ENCODE measurements at regions not wholly inside any gene's neighbourhood (a gene's known extent, or its start where the extent isn't known, plus 50 kb on each side); places are given as distances from the start of the nearest gene placed in this dataset.

DNA sequence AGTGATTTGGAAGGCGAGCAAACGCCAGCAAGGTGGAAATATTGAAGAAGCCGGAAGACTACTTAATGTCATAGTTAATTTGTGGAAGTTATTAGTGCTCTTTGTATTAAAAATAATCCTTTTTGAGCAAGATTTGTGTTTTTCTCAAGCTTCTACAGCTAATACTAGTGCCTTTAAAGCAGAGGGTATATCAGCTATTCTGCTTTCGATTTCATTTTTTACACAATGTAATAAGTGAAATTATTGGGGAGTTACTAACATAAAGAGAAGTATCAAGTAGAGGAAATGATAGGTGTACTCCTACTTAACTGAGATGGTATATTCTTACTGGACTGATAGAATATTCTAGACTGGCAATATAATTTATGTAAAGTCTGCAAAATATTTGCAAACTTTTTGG lies 392.4 kb upstream of the DCN start:
- DNase-seq, result no peak

DNA sequence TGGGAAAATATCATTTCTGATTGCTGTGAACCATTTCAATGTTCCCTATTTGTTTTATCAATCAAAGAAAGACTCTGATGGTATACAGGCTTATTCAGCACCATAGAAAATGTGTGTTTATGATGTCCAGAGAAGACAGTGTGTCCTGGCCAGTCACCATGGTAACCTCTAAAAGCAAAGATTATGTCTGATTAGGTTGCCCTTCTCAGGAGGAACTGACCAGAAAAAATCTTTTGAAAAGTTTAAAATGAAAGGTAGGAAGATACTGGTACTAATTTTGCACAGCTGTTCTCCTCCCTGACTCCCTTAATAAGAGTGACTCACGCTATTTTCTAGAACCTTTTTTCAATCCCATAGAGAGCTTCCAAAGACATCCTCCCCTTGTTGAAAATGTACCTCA lies 391.8 kb upstream of the DCN start:
- no peak for DNase-seq

DNA sequence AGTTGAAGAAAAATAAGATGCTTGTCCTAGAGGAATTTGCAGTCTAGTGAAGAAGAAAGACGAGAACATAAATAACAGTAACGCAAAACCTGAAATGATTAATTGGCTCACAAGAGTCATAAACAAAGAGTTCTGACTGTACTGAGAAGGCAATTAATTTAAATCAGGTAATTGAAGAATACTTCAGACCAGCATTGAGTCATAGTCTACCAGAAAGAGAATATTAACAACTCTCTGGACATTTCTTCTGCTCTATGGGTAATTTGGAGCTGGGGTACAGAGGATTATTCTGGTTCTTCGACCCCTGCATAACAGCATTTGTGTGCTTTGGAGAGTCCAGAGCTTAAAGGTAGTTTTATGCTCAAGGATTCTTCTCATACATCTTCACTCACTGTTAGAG lies 390.3 kb upstream of the DCN start:
- no peak for DNase-seq

DNA sequence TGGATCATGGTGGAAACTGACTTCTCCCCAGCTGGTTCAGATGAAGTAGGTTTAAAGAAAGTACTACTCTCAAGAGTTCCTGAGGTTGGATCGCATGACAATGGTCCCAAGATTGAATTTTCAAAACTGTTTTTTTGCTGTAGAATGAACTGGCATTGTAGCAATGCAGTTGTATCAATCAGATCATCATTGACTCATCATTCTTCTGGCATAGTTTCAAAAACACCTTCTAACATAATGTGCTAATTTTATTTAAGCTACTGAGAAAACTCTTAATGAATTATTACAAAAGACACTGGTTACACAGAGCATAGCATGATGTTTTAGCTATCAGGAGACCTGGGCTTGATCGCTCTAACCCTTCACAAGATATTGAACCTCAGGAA lies 384.5 kb upstream of the DCN start:
- DNase-seq, result no peak

DNA sequence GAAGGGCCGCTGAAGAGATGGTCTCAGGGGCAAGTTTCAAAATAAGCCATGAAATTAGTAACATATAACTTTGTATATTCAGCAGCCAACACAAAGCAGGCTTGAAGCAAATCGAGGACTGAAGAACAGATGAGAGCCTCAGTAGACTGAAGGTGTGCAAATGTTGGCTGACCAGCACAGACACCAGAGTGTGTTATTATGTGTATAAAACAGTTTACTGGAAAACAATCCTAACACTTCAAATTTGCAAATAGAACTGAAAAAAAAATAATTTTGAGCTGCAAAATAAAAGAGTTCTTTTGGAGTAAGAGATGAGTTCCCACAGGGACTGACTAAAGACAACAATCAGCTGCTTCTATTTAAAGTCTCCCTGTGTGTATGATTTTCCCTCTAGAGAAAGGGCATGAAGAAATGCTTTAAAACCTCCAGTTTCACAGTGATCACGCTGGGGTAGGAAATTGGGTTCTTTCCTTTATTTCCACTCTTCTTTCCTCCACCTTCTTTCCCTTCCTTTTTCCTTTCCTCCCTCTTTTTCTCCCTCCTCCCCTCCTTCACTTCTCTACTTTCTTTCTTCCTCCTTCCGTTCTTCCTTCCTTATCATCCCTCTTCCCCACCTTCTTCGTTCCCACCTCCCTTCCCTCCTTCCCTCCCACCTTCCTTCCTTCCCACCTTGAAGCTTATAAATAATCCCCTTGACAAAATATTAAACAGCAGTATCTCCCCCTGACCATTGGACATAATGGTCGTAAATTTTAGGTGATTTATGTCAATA lies 383.9 kb upstream of the DCN start:
- no peak for DNase-seq

DNA sequence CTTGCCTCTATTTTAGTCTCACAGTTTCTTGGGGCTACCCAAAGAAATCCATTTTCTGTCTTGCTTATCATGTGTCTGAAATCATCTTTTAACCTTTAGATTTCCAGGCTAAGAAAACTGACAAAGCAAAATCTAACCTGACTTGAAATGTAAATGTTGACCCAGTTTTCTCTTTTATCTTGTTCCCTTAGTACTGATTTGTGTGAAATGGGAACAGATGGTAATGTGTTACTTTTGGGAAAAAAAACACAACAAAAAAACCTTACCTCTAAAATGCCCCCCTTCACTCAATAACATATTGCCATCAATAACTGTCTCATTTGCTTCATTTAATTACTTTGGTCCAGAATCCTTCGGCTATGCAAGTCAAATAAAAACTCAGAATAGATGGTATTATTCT lies 383.2 kb upstream of the DCN start:
- DNase-seq, result no peak

DNA sequence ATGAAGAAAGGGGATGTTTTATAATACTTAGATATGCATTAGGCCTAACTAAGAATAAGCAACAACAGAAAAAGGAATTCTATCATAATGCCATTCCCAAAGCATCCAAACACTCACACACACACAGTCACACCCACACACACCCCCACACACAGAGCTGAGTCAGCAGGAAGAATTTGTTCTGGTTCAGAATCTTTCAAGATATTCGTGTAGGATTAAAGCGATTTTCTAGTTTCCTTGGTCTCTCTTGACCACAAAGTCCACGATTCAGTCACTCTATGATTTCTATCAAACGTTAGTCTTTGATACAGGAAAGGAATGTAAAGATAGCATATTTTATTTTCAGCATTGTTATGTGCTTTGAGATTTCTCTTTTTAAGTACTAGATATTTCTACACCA lies 382.6 kb upstream of the DCN start:
- DNase-seq, result peak; percentile 47

DNA sequence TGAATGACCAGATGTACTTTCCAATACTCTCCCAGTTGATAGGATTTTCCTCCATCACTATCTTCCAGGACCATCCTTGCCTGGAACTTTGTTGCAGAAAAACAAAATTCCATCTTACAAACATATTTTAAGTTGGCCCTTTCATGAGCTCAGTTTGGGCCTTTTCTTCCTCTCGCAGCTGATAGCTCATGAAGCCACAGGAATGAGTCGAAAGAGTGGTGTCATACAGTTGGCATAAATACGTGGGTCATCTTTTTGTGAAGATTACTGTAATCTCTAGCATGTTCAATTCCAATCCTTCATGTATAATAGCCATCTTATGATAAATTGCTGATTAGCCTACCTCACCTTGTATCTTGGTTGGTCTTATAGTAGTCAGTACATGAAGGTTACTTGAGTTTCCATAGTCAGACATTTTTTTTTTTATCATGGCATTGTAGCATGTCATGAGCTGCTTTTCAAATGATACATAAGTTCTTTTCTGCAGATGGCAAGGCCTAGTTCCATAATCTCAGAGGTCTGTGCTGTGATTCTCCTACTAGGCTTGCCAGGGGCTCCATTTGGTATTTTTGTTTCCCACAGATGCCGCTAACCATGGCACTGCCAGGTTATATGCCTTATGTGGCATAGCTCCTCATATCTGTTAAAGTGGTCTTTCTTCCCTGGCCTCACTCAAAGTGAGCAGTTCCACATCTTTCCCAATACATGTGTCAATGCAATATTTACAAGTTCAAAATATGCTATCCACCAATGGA lies 380.6 kb upstream of the DCN start:
- DNase-seq, result no peak

DNA sequence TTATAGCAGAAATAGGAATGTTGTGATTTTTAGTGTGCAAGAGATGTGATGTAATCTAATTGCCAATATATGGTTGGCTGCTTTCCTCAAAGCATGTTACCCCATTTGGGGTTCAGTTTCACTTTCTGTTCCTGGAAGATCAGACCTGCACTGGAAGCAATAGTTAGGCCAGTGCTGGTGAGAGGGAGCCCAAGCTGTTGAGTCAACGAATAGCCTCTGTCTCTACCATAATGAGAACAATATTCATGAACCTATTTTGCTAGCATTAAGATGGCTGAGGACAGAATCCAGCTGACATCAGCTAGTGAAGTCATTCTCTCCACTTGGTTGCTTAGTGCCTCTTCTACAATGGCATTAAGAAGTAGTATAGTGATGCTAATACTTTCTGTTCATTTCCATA lies 379.9 kb upstream of the DCN start:
- DNase-seq, result peak; percentile 9

DNA sequence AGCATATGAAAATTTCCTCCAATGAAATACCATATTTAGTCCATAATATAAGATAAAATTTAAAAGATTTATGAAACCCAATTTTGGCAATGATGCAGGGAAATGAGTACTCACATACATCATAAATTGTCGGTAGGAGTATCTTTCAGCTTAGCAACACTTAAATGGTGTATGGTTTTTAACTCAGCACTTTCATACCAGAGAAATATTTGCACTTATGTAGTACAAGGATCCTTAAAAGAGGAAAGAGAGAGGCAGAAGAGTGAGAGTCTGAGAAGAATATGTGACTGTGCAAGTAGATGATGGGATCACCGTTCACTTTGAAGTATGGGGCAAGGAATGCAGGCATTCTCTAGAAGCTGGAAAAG lies 379.3 kb upstream of the DCN start:
- peak; percentile 11 for DNase-seq

DNA sequence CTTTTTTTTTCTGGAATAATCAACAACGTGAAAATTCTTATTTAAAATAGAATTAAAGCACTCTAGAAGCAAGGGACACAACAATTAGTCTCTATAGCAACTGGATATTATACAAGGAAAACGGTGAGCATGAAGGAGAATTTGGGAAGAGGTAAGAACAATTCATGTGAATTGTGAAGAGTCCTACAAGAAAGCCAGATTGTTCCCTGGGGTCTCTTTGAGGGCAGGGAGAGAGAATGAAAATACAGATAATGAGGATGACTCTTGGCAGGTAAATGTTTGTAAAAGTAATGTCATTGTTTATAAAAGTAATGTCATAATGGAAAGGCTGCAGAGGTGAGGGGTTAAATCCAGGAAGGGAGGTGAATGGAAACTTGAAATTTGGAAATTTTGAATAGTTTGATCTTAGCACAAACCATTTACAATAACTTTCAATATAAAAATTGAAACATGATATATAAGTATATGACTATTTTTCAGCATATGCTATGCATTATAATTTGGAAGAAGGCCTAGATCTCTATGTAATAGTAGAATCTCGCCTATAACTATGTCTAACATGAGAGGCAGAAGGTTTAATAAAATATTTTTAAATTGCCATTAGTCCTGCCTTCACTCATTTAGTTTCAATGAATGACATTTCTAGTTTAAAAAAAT lies 378.8 kb upstream of the DCN start:
- no peak for DNase-seq

DNA sequence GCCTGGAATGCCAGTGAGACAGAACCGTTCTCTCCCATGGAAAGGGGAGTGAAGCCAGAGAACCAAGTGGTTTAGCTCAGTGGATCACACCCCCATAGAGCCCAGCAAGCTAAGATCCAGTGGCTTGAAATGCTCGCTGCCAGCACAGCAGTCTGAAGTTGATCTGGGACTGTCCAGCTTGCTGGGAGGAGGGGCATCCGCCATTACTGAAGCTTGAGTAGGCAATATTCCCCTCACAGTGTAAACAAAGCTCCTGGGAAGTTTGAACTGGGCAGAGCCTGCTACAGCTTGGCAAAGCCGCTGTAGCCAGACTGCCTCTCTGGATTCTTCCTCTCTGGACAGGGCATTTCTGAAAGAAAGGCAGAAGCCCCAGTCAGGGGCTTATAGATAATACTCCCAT lies 374.3 kb upstream of the DCN start:
- DNase-seq, result no peak

DNA sequence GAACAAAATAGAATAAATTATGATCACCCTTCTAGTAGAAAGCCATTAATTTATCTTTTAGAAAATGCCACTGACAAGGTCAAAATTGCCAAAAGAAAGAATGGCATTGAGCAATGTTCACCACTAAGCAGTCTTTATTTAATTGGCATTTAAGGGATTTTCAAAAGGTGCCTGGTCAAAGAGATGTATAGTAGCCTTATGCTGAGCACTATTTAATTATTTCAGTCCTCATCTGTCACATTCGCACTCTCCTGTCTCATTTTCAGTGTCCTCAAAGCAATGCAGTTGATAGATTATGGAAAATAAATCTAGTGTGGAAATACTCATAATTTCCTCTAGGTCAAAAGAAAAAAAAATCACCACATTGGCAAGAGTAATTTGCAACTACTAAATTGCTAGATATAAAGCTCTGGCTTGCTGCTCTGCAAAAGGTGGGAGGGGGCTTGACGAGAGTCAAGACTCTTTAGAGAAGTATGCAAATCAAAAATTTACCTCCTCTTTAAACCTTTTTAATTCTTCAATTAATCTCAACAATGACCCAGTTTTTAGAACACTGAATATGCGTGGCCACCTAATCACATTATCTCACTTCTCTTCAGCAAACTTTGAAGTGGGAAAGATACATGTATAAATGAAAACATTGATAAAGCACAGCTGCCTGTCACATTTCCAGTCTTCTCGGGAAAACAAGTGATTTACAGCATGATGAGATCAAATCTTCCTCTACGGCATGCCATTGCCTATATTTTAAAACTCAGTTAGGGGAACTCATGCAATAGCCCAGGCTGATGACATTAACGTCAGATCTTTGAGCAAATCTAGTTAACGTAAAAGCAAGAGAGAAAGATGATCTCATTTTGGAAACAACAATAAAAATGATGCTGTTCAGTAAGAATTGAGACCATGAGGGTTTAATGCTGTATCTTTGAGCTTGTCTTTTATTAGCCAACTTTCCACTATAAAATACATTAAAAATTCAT lies 373.1 kb upstream of the DCN start:
- no peak for DNase-seq

DNA sequence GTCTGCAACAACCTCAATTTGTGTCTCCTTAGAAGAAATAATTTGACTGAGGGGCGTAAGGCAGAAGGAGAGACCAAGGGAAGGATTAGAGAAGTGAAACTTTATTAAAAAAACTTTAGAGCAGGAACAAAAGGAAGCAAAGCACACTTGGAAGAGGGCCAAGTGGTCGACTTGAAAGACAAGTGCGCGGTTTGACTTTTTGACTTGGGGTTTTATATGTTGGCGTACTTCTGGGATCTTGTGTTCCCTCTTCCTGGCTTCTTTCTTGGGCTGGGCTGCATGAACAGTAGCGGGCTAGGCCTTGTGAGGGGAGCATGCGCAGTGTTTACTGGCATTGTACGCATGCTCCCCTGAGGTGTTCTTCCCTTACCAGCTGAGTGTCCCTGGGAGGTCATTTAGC lies 369.3 kb upstream of the DCN start:
- DNase-seq, result no peak

DNA sequence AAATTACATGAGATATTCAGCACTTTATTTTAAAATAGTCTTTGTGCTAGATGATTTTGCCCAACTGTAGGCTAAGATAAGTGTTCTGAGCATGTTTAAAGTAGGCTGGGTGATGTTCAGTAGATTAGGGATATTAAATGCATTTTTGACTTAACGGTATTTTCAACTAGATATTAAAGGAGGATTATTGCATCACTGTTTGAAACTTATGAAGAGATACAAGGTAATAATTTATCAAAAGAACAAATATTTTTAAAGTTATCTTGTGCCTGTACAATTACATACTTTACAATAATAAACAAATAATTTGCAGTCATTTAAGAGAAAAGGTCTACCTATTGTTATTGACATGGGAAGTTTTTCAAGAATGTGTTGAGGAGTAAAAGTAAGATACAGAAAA lies 368.6 kb upstream of the DCN start:
- no peak for DNase-seq

DNA sequence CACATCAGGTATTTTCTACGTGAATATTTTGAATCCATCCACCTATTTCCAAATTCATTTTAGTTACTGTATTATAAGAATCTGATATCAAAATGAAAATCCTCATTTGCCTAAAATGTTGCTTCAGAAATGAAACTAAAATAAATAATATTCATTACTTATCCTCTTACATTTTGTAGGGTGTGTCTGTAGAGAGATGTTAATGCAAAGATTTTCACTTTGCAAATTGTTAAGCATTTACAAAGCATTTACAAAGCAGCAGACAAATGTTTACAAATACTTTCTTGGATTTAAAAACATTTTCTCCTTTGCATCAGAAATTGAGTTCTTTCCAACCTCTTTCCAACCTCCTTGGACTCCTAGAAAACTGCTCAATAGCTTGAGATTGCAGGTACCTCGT lies 360.0 kb upstream of the DCN start:
- DNase-seq, result no peak

DNA sequence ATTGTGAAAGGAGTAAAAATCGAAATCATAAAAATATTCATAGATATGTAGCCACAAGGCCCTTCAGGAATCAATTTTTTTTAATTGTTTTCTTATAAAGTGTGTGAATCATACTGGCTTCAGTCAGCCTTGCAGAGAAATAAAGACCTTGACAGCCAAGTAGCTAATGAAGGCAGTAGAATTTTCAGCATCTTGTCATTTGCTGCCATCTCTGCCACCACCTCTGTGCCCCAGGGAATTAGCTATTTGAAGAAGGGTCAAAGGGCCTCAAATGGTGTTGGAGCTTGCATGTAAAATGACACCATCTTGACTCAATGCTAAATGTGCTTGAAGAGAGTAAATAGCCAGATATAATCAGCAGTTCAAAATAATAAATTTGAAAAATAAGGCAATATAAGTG lies 359.4 kb upstream of the DCN start:
- no peak for DNase-seq

DNA sequence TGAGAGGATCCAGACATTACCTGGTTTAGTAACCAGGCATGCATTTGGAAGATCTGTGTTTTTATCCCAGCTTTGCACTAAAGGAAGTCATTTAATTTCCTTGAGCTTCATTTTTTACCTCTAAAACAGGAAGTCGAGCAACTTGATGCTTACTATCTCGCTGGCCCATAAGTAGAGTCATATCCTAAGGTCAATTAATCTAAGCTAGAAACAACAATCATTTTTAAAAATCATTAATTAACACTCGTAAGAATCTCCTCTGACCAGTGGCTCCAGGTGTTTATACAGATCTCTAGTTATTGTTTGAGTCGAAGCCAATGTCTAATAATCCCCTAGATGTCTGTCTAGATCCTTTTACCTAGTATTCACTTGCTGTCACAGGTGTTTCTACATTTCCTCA lies 355.8 kb upstream of the DCN start:
- DNase-seq, result no peak

DNA sequence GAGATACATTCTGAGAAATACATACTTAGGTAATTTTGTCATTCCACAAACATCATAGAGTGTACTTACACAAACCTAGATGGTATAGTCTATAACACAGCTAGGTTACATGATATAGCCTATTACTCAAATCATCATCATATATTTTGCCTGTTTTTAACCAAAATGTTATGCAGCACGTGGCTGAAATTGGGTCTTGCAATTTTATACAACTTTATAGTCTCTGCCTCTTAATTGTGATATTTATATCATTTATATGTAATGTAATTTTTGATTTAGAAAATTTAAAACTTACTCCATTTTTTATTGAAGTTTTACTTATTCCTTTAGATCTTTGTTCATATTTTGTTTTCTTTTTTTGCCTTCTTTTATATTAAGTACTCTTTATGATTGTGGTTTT lies 350.7 kb upstream of the DCN start:
- DNase-seq, result no peak

DNA sequence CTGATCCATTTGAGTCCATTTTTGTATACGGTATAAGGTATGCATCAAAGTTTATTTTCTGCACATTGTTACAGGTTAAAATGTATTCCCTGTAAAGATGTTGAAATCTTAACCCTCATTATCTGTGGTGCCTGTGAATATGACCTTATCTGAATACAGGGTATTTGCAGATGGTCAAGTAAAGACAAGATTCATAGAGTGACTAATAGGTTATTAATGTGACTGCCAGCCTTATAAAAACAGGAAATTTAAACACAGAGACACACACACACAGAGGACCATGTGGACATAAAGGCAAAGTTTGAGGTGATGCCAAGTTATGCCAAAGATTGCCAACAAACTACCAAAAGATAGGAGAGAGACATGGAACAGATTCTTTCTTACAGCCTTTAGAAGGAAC lies 347.2 kb upstream of the DCN start:
- peak; percentile 1 for DNase-seq

DNA sequence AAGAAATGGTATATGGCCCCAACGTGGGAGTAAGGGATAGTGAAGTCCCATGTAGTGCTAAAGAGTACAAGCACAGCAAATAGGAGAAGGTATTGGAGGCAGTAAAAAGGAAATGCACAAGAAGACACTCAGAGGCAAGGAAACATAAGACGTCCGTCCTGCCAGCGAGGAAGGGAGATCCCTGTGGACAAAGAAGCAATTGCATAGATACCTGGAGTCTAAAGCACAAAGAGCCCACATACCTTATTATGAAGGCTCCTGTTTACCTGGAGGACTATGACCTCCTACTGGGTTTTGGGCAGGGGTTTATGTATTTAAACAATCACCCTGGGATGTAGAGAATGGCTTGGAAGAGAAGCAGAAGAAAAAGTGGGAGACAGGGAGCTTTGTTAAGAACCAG lies 341.2 kb upstream of the DCN start:
- DNase-seq, result no peak

DNA sequence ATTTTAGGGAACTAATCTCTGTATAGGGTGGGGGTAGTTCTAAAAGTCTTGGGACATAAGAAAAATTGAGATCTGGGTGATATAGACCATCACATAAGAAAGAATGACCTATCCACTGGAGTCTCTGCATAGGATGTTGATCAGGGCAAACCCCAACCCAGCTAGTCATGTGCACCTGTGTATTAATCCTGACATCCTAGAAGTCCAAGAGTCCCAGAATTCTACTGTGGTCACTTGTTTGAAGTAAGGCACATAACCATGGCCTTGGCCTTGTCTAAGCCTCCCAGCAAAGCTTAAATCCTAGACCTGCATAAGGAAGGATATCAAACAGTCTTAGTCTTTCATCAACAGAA lies 334.1 kb upstream of the DCN start:
- DNase-seq, result no peak

Measured in fibroblast of skin of abdomen (primary cell).